Fibroblast of upper back skin (primary cell): ENCODE measurements at regions not wholly inside any gene's neighbourhood (a gene's known extent, or its start where the extent isn't known, plus 50 kb on each side); places are given as distances from the start of the nearest gene placed in this dataset.
"Not testable (repeated sequence)": the region's sequence is repeated elsewhere in the genome, so short reads cannot be mapped to it uniquely, and the experiment has no call there.

Experiments
- DNase-seq: peaks from one replicate; pipeline ENCODE4 v3.0.0-alpha.2; 2013

DNA sequence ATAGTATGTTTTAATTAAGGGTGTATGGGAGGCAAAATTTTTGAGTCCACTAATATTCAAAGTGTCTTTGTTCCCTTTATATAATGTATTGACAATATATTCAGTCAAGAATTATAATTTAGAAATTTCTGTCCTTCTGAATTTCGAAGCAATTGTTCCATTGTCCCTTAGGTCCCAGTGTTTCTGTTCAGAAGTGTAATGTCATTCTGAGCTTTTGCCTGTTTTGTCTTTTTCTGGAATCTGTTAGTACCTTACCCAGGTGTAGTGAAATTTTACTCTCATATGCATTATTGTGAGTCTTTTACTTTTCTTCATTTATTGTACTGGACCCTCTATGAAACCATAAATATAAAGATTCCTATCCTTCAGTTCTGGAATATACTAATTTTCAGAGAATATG lies 505.7 kb upstream of the KIF2B start:
- DNase-seq: no peak

DNA sequence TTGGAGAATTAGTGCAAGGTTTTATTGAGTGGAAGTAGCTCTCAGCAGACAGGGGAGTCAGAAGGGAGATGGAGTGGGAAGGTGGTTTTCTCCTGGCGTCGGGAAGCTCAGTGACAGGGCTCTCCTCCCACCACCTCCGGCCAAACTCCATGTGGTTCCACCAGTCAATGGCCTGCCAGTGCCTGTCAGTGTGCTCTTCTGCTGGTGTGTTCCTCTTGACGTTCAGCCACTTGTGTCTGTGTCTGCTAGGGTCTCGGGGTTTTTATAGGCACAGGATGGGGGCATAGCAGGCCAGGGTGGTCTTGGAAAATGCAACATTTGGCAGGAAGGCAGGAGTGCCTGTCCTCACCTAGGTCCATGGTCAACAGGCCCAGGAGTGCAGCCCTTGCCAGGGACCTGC lies 506.7 kb upstream of the KIF2B start:
- no peak for DNase-seq

DNA sequence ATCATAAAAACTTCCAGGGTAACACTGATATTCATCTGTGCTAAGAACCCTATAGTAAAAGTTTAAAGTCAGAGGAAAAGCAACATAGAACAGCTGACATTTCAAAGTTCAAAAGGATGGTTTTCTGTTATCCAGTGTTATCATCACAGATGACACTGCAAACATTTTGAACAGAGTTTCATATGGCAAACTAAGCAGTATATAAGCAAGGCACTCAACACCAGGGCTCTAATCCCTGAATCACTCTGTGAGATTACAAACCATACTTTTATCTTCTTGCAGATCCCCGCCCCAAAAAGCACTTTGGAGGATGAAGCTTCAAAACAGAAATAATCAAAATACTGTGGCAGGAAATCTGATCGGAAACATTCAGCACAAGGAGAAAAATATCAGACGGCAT lies 508.2 kb upstream of the KIF2B start:
- DNase-seq: no peak

DNA sequence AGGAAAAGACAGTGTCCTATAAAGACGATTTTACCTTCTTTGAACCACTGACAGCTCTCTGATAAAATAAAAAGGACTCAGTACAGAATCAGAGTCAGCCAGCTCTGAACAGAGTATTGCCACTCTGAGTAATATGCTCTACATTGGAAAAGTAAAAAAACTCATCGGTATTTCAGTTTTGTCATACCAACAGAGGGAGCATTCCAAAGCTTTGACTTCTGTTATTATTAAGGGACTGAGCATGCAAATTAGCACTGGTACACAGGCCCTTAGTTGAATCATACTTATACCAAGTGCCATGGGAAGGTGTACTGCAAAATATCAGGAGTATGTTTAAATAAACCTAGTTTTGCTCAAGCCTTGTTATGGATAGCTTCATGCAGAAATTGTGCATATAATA lies 509.0 kb upstream of the KIF2B start:
- peak; percentile 5 for DNase-seq

DNA sequence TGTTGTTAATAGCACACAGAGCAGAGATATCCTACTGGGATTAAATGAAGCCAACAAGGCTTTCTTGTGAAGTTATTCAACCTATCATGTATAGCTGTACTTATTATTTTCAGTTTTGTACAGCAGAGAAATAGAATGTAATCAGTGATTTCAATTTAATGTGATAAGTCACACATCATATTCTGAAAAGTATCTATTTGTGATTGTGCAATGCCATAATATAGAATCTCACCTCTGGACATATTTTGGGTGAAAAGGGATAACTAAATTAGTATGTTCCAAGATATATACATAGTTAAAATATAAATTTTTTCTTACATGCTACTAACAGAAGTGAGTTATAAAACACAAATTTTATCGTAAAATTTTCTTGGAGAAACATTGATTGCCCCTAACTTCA lies 544.3 kb upstream of the KIF2B start:
- no peak for DNase-seq

DNA sequence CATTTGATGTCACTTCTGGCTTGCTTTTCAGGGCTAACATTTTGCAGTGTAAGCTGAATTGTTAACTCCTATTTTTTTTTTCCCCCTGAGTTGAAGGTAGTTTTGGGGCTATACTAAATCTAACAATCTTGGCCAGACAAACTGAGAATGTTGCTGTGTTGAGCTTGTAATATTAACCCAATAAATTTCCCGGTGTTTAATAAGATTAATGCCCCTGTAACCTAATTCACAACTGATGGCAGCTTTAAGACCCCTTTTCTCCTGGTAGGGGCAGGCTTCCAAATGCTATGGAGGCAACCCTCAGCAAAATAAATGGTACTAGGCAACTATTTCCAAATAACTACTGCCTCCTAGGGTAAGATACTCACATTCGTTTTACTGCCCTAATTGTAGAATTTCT lies 549.6 kb upstream of the KIF2B start:
- no peak for DNase-seq

DNA sequence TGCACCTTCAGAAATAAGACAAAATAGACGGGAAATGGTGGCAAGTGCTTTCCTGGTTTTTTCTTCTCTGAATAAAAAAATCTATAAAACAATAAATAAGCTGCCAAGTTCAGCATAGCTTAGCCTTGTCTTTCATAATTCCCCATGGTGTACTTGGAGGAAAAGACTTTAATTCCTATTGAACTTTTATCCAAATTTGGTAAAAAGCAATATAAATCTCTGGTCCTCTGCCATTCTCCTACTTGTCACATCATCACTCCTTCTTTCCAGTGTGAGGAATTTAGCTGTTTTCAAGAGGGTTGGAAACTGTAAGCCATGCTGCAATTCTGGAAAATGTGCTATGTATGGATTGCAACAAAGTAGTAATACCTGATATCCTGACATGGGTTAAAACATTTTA lies 551.8 kb upstream of the KIF2B start:
- peak; percentile 1 for DNase-seq

DNA sequence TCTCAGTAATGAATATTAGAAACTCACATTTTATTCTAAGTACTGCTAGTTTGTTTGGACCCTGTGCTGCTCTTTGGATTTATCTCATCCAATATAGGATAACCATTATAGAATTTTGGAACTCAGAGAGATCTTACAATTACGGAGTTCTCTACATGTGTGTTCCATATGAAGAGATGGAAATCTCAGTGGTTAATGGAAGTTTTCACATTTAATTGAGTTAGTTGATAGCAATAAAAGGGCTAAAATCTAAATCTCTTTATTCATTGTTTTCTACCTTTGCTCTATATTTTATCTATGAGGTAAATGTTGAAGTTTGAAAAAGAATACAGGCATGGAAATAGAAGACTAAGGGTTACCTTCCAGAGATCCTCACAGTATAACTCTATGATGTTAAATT lies 558.0 kb upstream of the KIF2B start:
- no peak for DNase-seq

DNA sequence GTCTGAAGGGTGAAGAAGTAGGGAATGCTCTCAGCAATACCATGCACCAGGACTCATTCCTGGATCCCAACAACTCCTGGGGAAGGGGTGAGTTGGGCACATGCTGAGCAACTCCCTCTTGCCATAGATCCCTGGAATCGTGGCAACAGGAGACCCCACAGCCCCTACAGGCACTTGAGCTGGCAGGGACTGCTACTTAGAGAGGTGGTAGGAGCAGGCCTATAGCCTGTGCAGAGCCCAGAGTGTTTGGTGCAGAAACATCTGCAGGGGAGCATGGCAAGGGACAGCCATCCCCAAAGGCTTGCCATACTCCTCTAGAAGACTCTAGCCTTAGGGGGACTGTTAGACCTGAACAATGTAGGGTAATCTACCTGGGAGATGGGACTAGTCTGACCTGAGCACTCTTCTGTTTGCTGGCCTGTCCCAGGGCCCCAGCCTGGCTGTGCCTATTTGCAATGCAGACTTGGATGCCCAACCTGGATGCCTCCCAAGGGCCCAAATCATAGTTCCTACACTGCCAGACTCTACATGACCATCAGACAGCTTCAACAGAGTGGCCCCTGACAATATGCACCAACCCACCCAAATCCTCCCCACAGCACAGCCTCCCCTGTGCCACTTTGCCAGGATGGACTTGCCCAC lies 568.6 kb upstream of the KIF2B start:
- DNase-seq: no peak

DNA sequence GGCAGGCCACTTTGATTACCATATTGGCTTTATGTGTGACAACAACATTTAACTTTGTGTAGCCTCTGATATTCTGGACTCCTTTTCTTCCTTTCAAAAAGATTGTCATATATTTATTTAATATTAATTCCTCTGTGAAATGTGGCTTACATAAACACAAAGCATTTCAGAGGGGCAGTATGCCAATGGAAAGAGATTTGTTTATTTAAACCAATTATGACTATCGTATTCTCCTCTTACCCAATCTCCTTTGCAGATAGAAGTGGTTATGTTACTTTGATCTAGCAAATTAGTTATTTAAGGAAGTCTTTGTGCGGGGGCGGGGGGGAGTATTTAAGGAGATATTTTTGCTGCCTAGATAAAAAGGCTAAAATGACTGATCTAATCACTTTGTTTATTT lies 573.7 kb upstream of the KIF2B start:
- no peak for DNase-seq

DNA sequence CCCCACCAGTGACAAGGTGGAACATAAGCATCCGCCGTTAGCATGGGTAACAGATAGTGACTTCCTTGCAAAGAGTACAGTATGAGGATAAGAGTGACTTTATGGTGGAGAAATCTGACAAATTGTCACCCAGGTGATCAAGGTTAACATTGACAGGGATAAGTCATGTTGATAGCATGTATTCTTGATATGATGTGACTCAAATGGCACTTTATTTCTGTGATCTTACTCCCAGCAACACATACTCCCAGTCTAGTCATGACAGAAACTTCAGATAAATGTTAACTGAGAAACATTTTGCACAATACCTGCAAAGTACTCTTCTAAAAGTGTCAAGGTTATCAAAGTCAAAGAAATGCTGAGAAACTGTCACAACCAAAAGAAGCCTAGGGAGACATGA lies 588.6 kb upstream of the KIF2B start:
- DNase-seq: no peak

DNA sequence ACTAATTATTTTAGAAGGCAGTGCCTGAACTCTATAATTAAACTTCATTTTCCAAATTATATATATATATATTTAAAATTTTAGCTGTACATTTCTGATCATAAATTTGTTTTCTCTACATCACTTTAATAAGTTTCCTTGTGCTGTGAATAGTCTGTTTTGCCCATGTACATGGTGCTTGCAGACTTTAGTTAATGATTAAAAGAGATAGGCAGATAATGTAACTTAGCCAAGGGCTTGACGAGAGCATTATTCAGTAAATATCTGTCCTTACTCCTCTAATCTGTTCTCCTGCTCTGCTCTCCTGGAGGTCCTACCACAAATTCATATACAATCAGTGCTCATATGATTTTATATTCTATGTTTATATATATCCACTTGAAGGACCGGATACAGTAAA lies 595.2 kb upstream of the KIF2B start:
- DNase-seq: no peak

DNA sequence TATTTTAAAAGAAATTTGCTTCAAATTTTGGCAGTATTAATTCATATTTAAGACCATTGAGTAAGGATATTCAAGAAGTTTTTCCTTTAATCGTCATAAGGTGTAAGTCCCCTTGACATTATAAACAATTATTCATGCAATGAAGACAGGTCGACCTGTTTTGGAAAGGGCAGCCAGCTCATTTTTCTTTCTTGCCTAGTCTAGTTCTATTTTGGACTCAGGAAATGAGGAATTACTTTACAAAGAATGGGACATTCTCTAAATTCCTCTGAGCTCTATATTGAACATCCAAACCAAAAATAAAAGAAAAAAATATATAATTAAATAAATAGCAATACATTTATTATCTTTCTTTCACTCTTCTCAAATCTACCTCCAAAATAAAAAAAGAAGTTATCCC lies 595.6 kb upstream of the KIF2B start:
- no peak for DNase-seq

DNA sequence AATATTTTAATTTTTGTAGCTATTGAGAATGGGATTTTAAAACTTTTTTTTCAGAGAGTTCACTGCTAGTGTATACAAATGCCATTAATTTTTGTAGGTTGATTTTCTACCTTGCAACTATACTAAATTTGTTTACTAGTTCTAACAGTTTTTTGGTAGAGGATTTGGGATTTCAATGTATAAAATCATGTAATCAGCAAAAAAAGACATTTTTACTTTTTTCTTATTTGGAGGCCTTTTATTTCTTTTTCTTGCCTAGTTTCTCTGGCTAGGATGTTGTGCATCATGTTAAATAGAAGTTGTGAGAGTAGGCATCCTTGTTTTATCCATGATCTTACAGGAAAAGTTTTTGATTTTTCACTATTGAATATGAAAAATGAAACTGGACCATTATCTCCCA lies 602.9 kb upstream of the KIF2B start:
- DNase-seq: no peak

DNA sequence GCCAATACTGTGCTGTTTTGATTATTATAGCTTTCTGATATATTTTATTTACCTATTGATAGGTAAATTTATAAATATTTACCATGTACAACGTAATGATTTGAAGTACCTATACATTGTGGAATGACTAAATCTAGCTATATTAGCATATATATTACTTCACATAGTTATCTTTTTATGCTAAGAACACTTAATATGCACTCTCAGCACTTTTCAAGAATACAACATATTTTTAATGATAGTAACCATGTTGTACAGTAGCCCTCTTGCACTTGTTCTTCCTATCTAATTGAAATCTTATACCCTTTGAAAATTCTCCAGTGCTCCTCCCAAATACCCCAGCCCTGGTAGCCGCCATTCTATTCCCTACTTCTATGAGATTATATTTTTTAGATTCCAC lies 604.0 kb upstream of the KIF2B start:
- no peak for DNase-seq

DNA sequence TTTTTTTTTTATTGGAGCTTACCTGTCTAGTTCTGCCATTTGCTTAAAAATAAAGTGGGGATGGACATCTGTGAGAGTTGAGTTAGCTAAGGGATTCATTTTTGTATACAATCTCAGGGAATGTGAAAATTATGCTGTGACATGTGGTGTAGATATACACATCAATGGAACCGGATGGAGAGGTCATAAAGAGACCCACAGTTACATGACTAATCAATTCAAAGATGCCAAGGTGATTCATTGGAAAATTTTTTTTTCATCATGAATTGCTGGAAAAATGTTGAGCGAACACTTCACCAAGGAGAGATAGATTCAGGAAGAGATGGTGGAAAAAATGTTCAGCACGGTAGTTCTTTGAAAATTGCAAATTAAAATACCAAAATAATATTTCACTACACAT lies 605.4 kb upstream of the KIF2B start:
- DNase-seq: no peak

DNA sequence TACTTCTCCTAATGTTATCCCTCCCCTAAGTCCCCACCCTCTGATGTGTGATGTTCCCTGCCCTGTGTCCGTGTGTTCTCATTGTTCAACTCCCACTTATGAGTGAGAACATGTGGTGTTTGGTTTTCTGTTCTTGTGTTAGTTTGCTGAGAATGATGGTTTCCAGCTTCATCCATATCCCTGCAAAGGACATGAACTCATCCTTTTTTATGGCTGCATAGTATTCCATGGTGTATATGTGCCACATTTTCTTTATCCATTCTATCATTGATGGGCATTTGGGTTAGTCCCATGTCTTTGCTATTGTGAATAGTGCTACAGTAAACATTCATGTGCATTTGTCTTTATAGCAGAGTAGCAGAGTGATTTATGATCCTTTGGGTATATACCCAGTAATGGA lies 613.8 kb upstream of the KIF2B start:
- DNase-seq: not testable (repeated sequence)

DNA sequence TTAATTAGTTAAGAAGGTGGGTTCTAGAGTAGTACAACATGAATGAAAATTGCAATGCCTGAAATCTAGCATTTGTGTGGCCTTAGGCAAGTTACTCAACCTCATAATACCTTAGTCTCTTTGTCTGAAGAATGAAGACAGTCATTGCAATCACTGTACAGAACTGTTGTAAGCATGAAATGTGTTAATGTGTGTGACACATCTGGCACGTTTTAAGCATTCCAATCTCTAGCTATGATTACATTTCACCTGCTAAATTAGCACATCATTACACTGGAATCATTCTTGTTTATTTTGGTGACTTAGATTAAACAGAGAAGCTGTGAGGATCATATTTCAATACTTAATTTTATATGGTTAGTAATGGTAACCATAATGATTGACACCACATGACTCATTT lies 629.7 kb upstream of the KIF2B start:
- no peak for DNase-seq

DNA sequence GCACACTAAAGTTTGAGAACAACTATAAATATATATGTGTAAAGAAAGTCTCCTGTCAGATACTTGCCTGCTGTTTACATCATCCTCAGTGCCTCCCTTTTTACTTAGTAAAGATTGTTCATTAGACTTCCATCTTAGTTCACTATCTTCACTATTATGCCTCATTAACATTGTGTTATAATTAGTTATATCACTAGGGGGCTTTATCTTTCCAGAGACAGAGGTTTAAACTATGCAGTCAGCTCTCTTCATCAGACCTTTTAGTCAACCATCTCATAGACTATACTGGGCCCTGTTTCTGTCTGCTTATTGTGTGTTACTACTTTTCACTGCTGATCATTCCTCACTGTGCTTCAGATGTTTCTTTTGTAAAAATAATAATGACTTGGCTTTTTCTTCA lies 630.8 kb upstream of the KIF2B start:
- no peak for DNase-seq

DNA sequence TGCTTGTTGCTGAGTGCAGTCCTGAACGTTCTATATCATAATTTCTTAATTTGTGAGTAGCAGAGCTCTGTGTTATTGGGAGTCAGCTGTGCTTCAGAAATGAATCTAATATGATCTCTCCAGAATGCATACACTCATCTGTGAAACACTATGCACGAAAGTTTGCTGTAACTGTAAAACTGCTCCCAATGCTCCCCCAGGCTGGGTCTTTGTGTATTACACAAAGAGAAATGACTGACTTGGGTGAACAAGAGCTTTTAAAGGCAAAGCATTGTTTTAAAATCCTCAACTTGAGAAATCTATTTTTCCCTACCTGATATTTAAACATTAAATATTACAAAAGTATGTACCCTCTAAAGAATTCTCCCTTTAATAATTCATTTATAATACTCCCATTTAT lies 636.7 kb upstream of the KIF2B start:
- DNase-seq: no peak

DNA sequence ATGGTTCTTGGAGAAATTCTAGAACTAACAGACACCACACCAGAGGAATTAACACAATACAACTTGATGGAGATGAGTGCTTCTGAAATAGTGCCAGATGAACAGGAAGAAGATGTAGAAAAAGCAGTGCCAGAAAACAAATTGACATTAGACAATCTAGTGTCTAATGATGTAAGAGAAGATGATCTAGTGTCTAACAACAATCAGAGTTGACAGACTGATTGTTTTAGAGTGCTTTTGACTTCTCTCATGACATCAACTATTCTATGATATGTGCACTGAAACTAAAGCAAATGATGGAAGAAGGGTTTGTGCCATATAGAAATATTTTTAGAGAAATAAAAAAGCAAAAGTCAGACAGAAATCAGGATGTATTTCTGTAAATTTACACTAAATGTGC lies 646.1 kb upstream of the KIF2B start:
- no peak for DNase-seq

DNA sequence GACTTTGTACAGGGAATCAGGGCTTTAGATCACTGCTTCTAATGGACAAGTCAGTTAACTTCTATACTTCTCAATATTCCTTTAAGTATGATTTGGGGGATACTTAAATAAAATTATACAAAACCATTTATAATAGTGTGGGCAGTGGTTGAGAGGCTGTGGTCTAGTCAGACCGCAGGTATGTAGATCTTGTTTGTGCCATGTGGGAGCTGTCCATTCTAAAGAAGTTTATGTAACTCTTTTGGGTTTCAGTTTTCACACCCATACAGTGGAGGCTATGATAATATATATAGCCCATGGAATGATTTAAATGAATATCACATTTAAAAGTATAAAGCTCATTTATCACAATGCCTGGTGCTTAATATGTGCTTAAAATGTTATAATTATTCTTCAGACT lies 654.3 kb upstream of the KIF2B start:
- no peak for DNase-seq

DNA sequence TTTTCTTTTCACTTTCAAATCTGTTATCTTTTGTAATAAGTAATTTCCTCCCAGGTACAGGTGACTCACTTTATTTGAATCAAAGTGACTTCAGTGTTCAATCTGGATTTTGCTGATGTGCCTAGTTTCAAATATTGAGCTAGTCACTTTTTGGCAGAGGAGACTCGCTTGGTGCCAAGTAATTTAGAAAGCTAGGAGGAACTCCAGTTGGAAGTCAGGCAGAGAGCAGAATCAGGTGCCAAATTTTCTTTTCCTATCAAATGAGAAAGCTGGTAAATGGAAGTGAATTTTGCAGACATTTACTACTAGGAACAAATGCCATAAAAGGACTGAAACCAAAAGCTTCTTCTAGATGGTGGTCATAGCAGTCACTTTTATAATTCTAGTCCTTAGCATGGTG lies 656.0 kb upstream of the KIF2B start:
- no peak for DNase-seq

DNA sequence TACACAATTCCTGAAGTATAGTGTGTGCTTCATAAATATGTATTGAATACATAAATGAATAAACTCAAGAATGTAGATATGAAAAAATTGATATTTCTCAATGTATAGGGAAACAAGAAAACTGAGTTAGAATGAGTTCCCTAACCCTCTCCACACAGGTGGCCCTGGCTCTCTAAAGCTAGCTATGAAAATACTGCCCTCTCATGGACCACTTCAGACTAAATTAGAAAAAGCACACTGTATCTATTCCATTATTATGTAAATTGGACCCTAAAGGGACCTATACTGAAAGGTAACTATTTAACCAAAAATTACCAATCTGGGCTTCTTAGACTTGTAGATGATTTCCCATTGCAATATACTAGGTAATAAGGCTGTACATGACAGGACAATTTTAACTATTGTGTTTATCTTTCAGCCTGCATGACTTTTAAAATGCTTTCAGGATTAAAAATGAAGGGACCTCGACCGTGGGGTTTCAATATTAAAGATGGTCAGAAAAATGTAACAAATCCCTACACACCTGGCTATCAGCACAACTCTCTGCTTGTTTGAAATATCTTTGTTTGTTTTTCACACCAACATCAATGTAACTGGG lies 672.5 kb upstream of the KIF2B start:
- no peak for DNase-seq

DNA sequence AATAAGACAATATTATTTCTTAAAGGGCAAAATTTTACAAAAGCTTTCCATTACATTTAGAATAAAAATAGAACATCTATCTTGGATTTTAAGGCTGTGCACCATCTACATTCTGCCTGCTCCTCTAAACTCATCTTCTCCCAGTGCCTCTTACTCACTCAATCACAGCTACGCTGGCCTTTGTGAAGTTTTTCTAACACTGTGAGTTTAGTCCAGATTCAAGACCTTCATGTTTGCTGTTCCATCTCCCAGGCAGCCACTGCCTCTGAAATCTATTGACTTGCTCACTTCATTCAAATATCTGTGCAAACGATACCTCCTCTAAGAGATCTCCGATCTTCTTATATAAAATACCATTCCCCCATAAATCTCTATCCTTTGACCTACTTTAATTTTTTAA lies 673.4 kb upstream of the KIF2B start:
- DNase-seq: no peak

DNA sequence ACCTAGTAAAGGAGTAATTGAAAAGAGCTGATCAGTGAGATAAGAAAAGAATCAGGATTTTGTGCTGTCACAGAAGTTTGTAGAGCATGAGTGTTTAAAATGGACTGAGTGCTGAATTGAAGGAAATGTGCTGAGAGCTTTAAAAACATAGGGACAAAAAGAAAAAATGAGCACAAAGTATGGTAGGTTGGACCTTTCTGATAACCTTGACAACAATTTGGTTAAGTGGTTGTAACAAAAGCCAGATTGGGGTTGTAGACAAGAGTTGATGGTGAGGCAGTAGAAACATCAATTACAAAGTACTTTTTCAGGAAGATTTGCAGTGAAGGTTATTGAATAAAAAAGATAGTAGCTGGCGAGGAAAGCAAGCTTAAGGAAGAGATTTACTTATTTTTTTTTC lies 674.7 kb upstream of the KIF2B start:
- no peak for DNase-seq
